ENCODE measurements at regions not wholly inside any gene's neighbourhood (a gene's known extent, or its start where the extent isn't known, plus 50 kb on each side); places are given as distances from the start of the nearest gene placed in this dataset.

GRCh38 chr3:148202386-148202785 lies 495.3 kb upstream of the AGTR1 start:
- intact Hi-C loops (cut with micrococcal nuclease; ENCODE audit: unreplicated experiment) = no loop called here
- POLR2A ChIA-PET = no interaction called here
- no TSS peak for BruUV-seq (replicated peaks)

DNA sequence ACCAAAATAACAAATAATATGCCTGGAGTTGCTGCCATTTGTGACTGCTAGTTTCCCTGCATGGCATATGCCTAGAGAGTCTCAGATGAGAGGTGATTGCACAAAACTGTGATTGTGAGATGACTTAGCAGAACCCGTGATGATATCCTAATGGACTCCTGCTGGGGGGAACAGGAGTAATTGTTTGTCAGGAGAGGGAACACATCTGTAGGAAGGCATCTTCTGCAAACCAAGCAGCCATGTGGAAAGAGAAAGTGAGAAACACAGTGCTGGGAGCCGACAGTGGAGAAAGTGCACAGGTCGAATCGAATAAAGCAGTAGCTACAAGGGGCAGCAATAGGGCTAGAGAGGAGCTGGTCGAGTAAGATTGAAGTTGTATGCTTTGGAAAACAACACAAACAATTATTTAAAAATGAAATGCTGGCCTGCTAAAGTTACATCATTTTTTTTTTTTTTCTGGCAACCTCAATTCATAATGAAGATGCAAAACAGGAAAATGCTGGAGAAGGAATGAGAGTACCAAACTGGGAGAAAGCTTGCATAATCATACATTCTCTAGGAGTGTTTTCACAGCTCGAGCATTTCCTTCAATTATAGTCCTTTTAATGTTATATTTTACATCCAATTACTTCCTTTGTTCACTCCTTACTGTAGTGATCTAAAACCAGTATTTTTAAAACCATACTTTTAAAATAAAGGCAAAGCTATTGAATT lies 494.2 kb upstream of the AGTR1 start:
- CTCF ChIA-PET = interaction anchor here (0.7 kb wide), 1 partner anchor 235 kb away, joined by 4 read pairs; no protein-coding TSS in a partner anchor
- intact Hi-C loops (cut with micrococcal nuclease; ENCODE audit: unreplicated experiment) (no loop called here), in situ Hi-C loops (cut with HindIII; ENCODE audit: low pct_unique_long_range_greater_than_20kb, low sequenced_read_pairs) (no loop called here)
- no peaks in the 10 kb centered on the region for H3K4me1 ChIP-seq (ENCODE audit: control insufficient read depth, insufficient read depth, low read length)
- no peak overlapping the region for H3K27ac ChIP-seq (ENCODE audit: low read length)
- DNase-seq (ENCODE audit: low read depth, low spot score) (no peak), ATAC-seq (no peak)
- TF ChIP-seq, protein P1, sequence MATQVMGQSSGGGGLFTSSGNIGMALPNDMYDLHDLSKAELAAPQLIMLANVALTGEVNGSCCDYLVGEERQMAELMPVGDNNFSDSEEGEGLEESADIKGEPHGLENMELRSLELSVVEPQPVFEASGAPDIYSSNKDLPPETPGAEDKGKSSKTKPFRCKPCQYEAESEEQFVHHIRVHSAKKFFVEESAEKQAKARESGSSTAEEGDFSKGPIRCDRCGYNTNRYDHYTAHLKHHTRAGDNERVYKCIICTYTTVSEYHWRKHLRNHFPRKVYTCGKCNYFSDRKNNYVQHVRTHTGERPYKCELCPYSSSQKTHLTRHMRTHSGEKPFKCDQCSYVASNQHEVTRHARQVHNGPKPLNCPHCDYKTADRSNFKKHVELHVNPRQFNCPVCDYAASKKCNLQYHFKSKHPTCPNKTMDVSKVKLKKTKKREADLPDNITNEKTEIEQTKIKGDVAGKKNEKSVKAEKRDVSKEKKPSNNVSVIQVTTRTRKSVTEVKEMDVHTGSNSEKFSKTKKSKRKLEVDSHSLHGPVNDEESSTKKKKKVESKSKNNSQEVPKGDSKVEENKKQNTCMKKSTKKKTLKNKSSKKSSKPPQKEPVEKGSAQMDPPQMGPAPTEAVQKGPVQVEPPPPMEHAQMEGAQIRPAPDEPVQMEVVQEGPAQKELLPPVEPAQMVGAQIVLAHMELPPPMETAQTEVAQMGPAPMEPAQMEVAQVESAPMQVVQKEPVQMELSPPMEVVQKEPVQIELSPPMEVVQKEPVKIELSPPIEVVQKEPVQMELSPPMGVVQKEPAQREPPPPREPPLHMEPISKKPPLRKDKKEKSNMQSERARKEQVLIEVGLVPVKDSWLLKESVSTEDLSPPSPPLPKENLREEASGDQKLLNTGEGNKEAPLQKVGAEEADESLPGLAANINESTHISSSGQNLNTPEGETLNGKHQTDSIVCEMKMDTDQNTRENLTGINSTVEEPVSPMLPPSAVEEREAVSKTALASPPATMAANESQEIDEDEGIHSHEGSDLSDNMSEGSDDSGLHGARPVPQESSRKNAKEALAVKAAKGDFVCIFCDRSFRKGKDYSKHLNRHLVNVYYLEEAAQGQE (IDR thresholded peaks at IDR 0.05; ENCODE audit: insufficient read depth in 1 of 2, low read depth in 2 of 2, low read length in 1 of 2) = no peak
- TF ChIP-seq SIN3A (IDR thresholded peaks at IDR 0.05; ENCODE audit: borderline replicate concordance, insufficient read depth, low read depth, low read length) (no peak), POLR2AphosphoS5 (IDR thresholded peaks at IDR 0.05; ENCODE audit: low read depth, low read length) (no peak), TCF7L2 (IDR thresholded peaks at IDR 0.05; ENCODE audit: low read depth, low read length) (no peak)
- BruUV-seq (replicated peaks) = no TSS peak
- no peaks in the 10 kb centered on the region for H3K27me3 ChIP-seq (ENCODE audit: control insufficient read depth, insufficient read depth, low read length)
- H3K4me3 ChIP-seq (ENCODE audit: low read depth in 2 of 2, low read length in 2 of 2) = no peak overlapping the region
- no peaks in the 10 kb centered on the region; the same call in 1 of the 2 replicates for H3K9me3 ChIP-seq (ENCODE audit: control insufficient read depth, insufficient read depth, low read depth, low read length)
- POLR2A ChIA-PET = no interaction called here
- no peaks in the 10 kb centered on the region for H3K36me3 ChIP-seq (ENCODE audit: control insufficient read depth, insufficient read depth, low read length)

More at GRCh38 chr3:148202386-148202785, 495.3 kb upstream of the AGTR1 start:
- DNase-seq (ENCODE audit: low read depth, low spot score) (no peak), ATAC-seq (no peak)
- no peaks in the 10 kb centered on the region for H3K4me1 ChIP-seq (ENCODE audit: control insufficient read depth, insufficient read depth, low read length)
- TF ChIP-seq SIN3A (IDR thresholded peaks at IDR 0.05; ENCODE audit: borderline replicate concordance, insufficient read depth, low read depth, low read length) (no peak), POLR2AphosphoS5 (IDR thresholded peaks at IDR 0.05; ENCODE audit: low read depth, low read length) (no peak), TCF7L2 (IDR thresholded peaks at IDR 0.05; ENCODE audit: low read depth, low read length) (no peak), CTCF (IDR thresholded peaks at IDR 0.05) (no peak)
- TF ChIP-seq, protein P1 (IDR thresholded peaks at IDR 0.05; ENCODE audit: insufficient read depth in 1 of 2, low read depth in 2 of 2, low read length in 1 of 2) = no peak
- H3K27ac ChIP-seq (ENCODE audit: low read length) = no peak overlapping the region
- CTCF ChIA-PET = no interaction called here
- no peaks in the 10 kb centered on the region; the same call in 1 of the 2 replicates for H3K9me3 ChIP-seq (ENCODE audit: control insufficient read depth, insufficient read depth, low read depth, low read length)
- H3K36me3 ChIP-seq (ENCODE audit: control insufficient read depth, insufficient read depth, low read length) = no peaks in the 10 kb centered on the region
- H3K27me3 ChIP-seq (ENCODE audit: control insufficient read depth, insufficient read depth, low read length) = no peaks in the 10 kb centered on the region
- H3K4me3 ChIP-seq (ENCODE audit: low read depth in 2 of 2, low read length in 2 of 2) = no peak overlapping the region
- in situ Hi-C loops (cut with HindIII; ENCODE audit: low pct_unique_long_range_greater_than_20kb, low sequenced_read_pairs) = no loop called here

Data from Panc1 (cell line).